GM21737 (cell line): ENCODE measurements at regions not wholly inside any gene's neighbourhood (a gene's known extent, or its start where the extent isn't known, plus 50 kb on each side); places are given as distances from the start of the nearest gene placed in this dataset.

Source experiments
- ATAC-seq: cut with Tn5 transposase; IDR thresholded peaks from one replicate; pipeline ENCODE4 v1.9.1; 2021; ENCODE audit warnings: mild to moderate bottlenecking, moderate library complexity; ENCODE audit not compliant: unreplicated experiment

DNA sequence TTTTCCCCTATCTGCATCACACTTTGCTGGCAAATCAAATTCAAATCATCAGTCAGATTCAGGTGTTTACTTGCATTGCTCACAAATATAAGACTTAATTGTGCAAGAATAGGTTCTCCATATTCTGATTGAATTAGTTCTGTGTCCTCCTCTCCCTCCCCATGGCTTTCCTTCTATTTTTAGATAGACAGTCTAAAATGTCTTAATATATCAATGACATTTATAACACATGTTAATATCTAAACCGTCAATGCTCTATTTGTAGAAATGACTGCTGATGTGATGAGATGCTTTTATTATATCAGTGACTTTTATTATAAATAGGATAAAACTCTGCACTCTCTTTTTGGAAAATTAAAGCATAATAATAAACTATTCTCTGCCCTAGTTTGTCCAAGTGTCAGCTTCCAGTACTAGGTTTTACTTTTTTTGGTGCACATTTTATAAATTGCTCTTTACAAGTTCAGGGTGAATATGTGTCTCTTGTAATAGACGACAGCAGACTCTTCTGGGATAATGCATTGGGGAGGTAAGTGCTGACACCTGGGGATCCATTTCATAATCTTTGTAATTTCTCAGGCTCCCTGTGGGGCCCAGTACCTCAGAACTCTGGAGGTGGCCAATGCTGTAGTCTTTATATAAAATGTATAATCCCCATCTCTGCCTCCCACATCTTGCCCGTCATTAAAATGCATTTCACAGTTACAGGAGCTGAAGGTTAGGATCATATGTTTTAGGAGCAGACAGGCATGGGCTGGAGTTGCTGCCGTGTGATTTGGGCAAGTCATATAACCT lies 321.5 kb downstream of the BRINP1 start:
- ATAC-seq: no peak

DNA sequence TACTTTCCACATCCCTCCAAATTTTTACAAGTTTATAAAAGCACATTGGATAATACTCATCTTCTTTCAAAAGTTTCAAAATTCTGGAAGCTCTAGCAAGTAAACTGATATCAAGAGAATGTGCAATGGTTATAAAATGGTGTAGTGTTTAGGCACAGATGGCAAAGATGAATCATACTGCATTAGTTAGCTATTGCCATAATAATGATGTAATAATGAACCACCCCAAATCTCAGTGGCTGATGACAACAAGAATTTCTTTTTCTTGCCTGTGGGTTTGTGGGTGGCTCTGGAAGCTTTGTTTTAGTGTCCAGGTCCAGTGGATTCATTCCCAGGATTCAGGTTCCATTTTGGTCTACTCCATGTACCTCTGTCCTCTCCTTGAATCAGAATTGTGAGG lies 319.0 kb downstream of the BRINP1 start:
- no peak for ATAC-seq

DNA sequence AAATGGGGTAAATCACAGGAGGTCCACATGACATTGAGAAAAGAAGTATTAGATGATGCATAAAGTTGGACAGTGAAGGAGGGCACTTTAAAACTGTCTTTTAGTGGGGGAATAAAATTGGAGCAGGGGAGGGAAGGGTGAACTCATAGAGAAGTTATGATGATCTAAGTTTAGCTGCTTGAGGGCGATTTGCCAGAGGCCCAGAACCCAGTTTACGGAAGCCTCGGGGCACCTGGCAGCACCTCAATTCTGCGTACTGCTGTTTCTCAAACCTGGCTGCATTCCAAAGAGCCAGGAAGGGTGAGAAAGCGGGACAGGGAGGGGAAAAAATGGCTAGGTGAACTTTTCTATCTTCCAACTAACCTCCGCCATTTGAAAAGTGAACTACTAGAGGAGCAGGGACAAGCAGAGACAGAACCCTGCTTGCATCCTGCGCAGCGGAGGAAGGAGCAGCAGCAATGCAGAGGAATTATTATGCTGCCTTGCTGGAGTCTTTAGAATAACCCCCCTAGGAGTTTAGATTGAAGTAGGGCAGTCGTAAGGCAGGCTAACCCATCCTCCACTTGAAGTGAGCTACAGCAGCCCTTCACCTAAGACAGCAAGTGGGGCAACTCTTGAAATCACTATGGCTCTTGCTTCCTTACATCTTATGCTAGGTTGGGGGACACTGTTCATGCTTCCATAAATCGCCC lies 316.8 kb downstream of the BRINP1 start:
- no peak for ATAC-seq

DNA sequence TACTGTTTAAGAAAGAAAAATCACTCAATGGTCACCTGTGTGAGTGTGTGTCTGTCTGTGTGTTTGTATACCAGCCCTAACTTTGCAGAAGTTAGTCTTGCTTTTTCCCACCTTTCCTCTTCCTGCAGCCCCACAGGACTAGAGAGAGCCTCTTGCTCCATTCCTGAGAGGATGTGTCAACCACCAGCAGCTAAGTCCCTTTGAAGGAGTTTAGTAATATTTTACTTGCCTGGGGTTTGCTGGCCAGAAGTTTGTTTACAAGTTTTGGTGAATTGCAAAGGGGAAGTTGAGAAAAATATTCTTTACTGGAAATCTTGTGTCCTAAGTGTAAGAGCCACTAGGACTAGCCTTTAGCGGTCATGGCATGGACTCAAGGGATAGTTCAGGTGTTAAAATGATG lies 316.2 kb downstream of the BRINP1 start:
- ATAC-seq: no peak

DNA sequence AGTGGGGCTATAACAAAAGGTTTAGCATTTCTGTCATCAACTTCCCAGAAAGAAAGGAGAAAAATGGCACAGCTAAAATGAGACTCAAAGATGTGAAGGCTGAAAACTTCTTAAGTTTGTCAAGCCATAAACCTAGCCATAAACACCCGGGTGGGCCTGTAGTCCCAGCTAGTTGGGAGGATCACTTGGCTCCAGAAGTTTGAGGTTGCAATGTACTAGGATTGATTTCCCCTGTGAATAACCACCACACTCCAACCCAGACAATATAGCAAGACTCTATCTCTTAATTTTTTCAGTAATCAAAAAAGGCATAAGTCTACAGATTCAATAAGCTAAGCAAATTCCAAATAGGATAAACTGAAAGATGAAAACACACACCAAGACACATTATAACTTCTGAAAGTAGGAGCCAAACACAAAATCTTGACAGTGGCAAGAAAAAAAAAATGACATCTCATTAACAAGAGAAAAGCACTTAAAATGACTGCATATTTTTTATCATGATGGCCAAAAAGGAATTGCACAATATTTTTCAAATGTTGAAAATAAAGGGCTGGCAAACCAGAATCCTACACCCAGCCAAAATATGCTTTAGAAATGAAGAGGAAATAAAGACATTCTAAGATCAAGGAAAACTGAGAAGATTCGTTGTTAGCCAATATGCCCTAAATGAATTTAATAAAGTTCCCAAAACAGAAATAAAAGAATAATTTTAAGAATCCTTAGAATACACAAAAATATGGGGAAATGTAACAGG lies 308.4 kb downstream of the BRINP1 start:
- no peak for ATAC-seq

DNA sequence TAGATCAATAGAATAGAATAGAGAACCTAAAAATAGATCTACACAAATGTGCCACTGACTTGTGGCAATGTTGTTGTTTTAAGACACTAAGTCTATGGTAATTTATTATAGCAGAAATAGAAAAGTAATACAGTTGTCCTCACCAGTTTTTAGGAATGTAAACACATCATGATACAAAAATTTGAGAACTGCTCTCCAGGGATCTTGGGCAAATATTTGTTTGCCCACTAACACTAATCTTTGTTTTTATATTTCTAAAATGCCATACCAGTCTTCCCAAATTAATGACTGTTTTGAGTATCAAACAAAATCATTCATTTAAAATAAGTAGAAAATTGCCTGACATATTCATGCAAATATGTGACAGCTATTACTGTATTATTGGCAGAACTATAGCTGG lies 297.6 kb downstream of the BRINP1 start:
- no peak for ATAC-seq

DNA sequence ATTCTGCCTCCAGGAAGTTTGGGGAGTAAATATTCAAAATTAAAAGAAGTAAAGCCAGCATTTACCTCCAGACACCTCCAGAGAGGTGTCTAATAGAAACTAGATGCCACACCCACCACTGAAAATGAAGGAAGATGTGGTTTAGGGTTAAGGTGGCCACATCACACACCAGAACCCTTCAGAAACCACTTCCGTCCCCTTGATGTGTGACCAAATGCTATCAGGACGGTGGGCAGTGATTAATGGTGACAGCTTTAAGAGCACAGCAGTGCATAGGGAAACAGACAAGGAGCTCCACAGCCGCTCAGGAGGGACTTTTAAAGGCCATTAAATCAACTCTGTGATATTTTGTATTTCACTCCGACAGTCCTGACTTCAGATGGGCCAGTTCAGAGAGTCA lies 295.2 kb downstream of the BRINP1 start:
- no peak for ATAC-seq

DNA sequence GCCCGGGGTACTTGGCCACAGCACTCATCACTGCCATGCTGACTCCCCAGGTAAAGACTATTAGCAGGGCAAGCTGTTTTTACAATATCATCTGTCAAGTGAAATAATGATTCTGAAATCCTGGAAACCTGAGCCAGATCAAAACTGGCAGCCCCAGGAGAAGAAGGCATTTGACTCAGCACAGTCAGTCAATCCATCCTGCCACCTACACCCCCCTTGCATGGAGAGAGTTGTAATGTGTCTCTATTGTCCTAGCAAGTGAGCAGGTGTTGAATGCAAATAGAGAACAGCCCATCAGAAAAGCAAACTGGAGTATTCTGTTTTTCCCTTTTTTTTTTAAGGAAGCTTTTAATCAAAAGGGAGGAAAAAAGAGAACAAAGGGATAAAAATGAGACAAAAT lies 291.2 kb downstream of the BRINP1 start:
- no peak for ATAC-seq

DNA sequence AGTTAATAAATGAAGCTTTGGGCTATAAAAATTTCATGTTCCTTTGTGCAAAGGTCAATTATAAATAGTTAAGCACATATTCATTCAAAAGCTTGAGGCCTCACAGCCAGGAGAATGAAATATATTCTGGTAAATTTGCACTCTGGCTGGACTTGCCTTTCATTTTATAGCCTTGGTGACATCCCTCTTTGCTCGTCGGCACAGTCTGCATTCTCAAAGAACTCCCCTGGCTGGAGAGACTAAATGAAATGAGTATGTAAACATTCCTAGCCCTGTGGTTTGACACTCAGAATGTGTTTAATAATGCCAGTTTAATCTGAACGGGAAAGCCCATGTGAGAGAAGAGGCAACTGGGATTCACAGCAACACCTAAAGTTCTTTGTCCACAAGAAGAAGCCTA lies 285.6 kb downstream of the BRINP1 start:
- no peak for ATAC-seq

DNA sequence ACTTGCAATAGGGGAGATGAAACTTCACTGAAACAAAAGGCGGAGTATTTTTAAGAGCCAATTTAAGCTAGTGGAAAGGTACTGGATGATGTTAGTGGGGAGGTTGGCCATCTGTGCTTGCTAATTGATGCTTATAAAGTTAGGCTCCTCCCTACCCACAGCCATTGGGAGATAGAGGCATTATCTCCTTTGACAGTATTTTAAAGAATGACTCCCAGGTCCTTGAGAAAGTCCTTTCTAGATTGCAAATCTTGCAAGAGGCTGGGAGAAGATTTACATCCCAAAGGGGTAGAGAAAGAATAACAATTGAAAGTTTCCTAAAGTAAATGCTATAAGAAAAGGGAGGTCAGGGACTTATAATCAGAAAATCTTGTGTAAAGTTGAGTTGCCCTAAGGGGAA lies 282.6 kb downstream of the BRINP1 start:
- no peak for ATAC-seq

DNA sequence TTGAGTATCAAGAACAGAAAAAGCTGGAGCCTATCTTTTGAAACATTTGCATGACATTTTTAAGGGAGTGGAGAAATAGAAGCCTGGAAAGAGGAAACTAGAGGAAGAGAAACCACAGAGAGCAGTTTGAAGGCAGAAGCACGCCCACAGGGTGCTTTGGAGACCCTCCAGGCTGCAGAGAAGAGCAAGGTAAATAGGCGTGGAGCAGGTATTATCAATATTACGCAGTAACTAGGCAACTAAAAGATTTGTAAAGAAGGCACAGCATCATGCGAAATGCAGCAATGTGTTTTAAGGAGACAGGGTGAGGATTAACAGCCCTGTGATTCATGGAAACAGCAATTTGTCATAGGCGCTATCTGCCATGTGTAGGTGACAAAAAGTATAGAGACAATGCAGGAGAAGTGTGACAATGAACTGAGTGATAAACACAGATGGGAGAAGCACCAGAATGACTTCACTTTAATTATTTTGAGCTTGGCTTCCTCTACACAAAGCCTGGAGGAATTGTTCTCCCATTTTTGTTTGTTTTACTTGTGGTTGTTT lies 281.2 kb downstream of the BRINP1 start:
- no peak for ATAC-seq

DNA sequence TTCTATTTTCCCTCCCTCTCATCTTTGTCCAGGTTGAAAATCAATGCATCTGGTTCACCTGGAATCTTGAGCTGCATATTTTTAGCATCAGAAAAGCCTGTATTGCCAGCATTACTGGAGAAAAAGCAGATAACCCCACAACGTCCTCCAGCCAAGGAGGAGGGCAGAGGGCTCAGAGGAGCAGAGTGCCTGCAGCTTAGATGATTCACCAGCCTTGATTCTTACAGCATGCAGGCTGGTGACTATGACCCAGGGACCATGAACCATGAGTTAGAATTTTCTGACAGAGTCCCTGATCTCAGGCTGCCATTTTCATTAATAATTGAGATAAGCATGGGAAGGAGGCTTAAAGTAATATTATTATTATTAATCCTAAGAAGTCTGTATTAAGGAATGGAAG lies 278.2 kb downstream of the BRINP1 start:
- no peak for ATAC-seq

DNA sequence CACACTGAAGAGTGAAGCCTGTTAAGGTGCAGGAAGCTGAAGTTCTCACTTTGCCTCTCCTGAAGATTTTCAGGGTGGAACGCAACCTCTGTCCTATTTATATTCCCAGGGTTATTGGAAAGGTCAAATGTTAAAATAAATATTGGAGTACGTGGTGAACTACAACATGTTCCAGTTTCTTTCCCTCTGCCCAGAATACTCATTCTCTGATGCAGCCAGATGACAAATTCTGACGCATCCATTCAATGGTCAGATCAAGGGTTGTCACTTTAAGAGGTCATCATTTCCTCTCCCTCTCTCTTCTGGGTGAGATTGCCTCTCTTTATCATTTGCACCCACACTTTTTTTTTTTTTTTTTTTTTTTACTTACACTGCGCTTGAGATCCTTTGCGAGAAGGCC lies 277.1 kb downstream of the BRINP1 start:
- no peak for ATAC-seq

DNA sequence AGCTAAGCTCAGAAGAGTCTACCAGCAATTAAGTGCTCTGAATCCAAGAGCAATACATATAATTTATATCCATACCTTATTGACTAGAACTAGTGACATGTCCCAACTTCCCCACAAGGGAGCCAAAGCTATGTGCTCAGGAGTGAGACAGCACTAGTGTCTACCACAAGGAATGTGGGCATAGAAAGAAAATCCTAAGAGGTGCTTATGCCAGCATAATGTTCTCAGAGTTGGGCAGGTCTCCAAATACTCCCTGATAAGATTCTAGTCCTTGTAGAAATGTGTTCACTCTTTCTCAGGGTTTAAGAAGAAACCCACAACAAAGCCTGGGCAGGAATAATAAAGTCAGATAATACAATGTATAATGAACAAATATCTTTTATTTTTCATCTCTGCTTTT lies 275.1 kb downstream of the BRINP1 start:
- ATAC-seq: no peak

DNA sequence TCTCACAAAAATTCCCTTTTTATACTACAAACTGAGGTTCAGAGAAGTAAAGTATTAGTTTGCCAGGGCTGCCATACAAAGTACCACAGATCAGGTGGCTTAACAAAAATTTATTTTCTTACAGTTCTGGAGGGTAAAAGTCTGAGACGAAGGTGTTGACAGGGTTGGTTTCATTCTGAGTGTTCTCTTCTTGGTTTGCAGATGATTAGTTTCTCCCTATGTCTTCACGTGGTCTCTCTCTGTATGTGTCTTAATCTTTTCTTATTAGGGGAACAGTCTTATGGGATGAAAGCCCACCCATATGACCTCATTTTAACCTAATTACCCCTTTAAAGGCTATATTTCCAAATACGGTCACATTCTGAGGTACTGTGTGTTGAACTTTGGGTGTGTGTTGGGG lies 274.2 kb downstream of the BRINP1 start:
- no peak for ATAC-seq

DNA sequence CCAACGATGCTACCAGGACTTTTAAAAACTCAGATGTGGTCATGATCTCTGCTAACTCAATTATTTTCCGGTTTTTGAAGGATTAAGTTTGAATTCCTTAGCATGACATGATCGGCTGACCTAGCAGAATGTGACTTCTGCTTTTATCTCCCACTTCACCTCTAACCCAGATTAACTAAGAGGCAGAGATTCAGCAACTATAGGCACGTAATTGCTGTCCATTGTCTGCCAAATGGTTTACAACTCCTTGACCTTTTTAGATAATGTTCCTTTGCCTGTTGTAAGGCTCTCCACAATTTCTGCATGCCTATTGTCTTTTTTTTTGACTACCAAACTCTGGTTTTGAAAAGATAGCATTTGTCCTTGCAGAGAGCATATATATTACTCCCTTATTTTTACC lies 268.2 kb downstream of the BRINP1 start:
- ATAC-seq: no peak

DNA sequence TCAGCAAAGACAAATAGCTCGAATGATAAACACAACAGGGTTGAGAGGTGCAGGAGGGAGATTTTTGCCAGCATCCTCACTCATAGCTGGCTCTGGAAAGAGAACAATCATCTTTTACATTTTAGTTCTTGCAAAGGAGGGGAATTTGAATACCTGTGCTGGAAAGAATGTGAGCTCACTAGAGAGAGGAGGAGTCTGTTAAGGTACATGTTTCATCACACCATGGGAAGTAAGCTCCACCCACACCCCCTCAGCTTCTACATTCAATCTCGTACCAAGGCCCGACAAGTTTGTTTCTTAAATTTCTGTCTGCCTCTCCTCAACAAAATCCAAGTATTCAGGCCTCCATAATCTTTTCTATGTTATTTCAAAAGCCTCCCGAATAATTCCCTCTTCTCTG lies 254.6 kb downstream of the BRINP1 start:
- no peak for ATAC-seq
